Gastrocnemius medialis (tissue), 4 donors: ENCODE measurements at regions not wholly inside any gene's neighbourhood (a gene's known extent, or its start where the extent isn't known, plus 50 kb on each side); places are given as distances from the start of the nearest gene placed in this dataset.

Experiments
- CTCF ChIP-seq, 5 experiments: fragments of 450-650 bp in 3 of 5; fragments of 200-600 bp in 2 of 5; sonication (generic) in 2 of 5; IDR thresholded peaks in 4 of 5; conservative IDR thresholded peaks in 1 of 5; 1 replicate in 4 of 5; 2 replicates in 1 of 5; pipeline ENCODE4 v1.5.1; 2016 to 2019; ENCODE audit warnings: antibody characterized with exemption in 5 of 5, mild to moderate bottlenecking in 3 of 5, moderate library complexity in 3 of 5
- POLR2A ChIP-seq, 2 donors: fragments of 450-650 bp; IDR thresholded peaks; one replicate each; pipeline ENCODE4 v1.6.1; 2017; ENCODE audit warnings: antibody characterized with exemption in 2 of 2, mild to moderate bottlenecking in 2 of 2, moderate library complexity in 2 of 2

GRCh38 chrX:42399632-42400024 is 378.3 kb downstream of the PPP1R2C start:
- TF ChIP-seq CTCF (IDR thresholded peaks at IDR 0.05 in 4 of 5, conservative IDR thresholded peaks at IDR 0.05 in 1 of 5) = no peak
- TF ChIP-seq POLR2A (IDR thresholded peaks at IDR 0.05) = no peak
